SK-N-SH (cell line): ENCODE measurements at regions not wholly inside any gene's neighbourhood (a gene's known extent, or its start where the extent isn't known, plus 50 kb on each side); places are given as distances from the start of the nearest gene placed in this dataset.

Experiments
- CTCF ChIA-PET: fragments of 300-600, 350-600 bp; formaldehyde crosslinking; extraction: SDS; loops from one replicate; lab custom pipeline; 2021; lab: Yijun Ruan, JAX
- POLR2A ChIA-PET: fragments of 350-600 bp; sonication (Branson Sonifier 250); formaldehyde crosslinking; extraction: SDS; loops from one replicate; lab custom pipeline; 2020; ENCODE audit warnings: antibody characterized with exemption, inconsistent platforms; lab: Yijun Ruan, JAX
- DNase-seq: peaks from one replicate; pipeline ENCODE4 v3.0.0; 2012
- H2AFZ ChIP-seq: fragments of 200-600 bp; sonication (generic); 2 replicates; pipeline ENCODE4 v1.8.1; 2016; ENCODE audit warnings: antibody characterized with exemption, mild to moderate bottlenecking, low read depth
- H3F3A ChIP-seq: fragments of 200-600 bp; sonication (generic); replicated peaks from 2 replicates; pipeline ENCODE3; 2016; ENCODE audit warnings: antibody characterized with exemption, mild to moderate bottlenecking; ENCODE audit not compliant: insufficient read depth
- H3K27ac ChIP-seq, 2 experiments: fragments of 200-500 bp in 1 of 2; fragments of 200-600 bp in 1 of 2; sonication (Bioruptor generic) in 1 of 2; sonication (generic), shearing (Covaris generic) in 1 of 2; 2 replicates each; pipeline versions ENCODE4 v1.5.1 to v1.6.1; 2014 to 2016; ENCODE audit warnings: low read depth in 2 of 2, inconsistent platforms in 1 of 2, low read length in 1 of 2, mild to moderate bottlenecking in 1 of 2, mixed read lengths in 1 of 2
- H3K27me3 ChIP-seq: fragments of 200-600 bp; sonication (generic), shearing (Covaris generic); 2 replicates; pipeline ENCODE4 v1.6.1; 2016; ENCODE audit warnings: mixed run types; ENCODE audit not compliant: insufficient read depth
- H3K36me3 ChIP-seq, 2 experiments: fragments of 200-500 bp in 1 of 2; fragments of 200-600 bp in 1 of 2; sonication (Bioruptor generic) in 1 of 2; sonication (generic) in 1 of 2; replicated peaks in 1 of 2; 2 replicates each; pipeline versions ENCODE3 to v1.5.1; 2014 to 2016; ENCODE audit warnings: low read length in 1 of 2, mild to moderate bottlenecking in 1 of 2; ENCODE audit not compliant: insufficient read depth in 2 of 2, control insufficient read depth in 1 of 2
- H3K4me1 ChIP-seq, 2 experiments: fragments of 200-500 bp in 1 of 2; fragments of 200-600 bp in 1 of 2; sonication (Bioruptor generic) in 1 of 2; sonication (generic), shearing (Covaris generic) in 1 of 2; 2 replicates each; pipeline versions ENCODE4 v1.5.1 to v1.6.1; 2014 to 2016; ENCODE audit warnings: low read depth in 1 of 2, low read length in 1 of 2, mixed run types in 1 of 2; ENCODE audit not compliant: insufficient read depth in 2 of 2, control insufficient read depth in 1 of 2
- H3K4me2 ChIP-seq: fragments of 200-600 bp; sonication (generic), shearing (Covaris generic); 2 replicates; pipeline ENCODE4 v1.6.1; 2017; ENCODE audit warnings: mixed run types
- H3K4me3 ChIP-seq, 2 experiments: fragments of 200-500 bp in 1 of 2; fragments of 200-600 bp in 1 of 2; sonication (Bioruptor generic) in 1 of 2; sonication (generic), shearing (Covaris generic) in 1 of 2; 2 replicates each; pipeline versions ENCODE4 v1.5.1 to v1.8.1; 2014 to 2016; ENCODE audit warnings: low read depth in 2 of 2, inconsistent platforms in 1 of 2, low read length in 1 of 2, mild to moderate bottlenecking in 1 of 2, mixed read lengths in 1 of 2, moderate library complexity in 1 of 2
- H3K79me2 ChIP-seq: fragments of 200-600 bp; sonication (generic); 2 replicates; pipeline ENCODE4 v1.8.1; 2017; ENCODE audit warnings: mild to moderate bottlenecking; ENCODE audit not compliant: insufficient read depth
- H3K9ac ChIP-seq: fragments of 200-600 bp; sonication (generic); 2 replicates; pipeline ENCODE4 v1.6.1; 2017; ENCODE audit warnings: mixed run types
- H3K9me2 ChIP-seq: fragments of 200-600 bp; sonication (generic); 2 replicates; pipeline ENCODE4 v1.6.1; 2017; ENCODE audit warnings: mixed run types
- H3K9me3 ChIP-seq: fragments of 200-600 bp; sonication (generic); 2 replicates; pipeline ENCODE4 v1.6.1; 2017; ENCODE audit warnings: mixed run types, mild to moderate bottlenecking, moderate library complexity
- H4K20me1 ChIP-seq: fragments of 200-600 bp; sonication (generic); 2 replicates; pipeline ENCODE4 v1.6.1; 2017; ENCODE audit warnings: mild to moderate bottlenecking, mixed run types; ENCODE audit not compliant: insufficient read depth
- CHD2 ChIP-seq: fragments of 150-350 bp; IDR thresholded peaks from 2 replicates; pipeline ENCODE4 v1.6.1; 2018; ENCODE audit warnings: low read length; ENCODE audit not compliant: partially characterized antibody
- EZH2phosphoT487 ChIP-seq: fragments of 200-600 bp; sonication (generic); IDR thresholded peaks from 2 replicates; pipeline ENCODE4 v1.6.1; 2017; ENCODE audit warnings: low read depth, mixed run types, mild to moderate bottlenecking, antibody characterized with exemption, moderate library complexity, borderline replicate concordance
- JUND ChIP-seq: IDR thresholded peaks from 2 replicates; pipeline ENCODE4 v1.4.0; 2012
- MEF2A ChIP-seq: IDR thresholded peaks from 2 replicates; pipeline ENCODE4 v1.4.0; 2012; ENCODE audit warnings: low read depth, borderline replicate concordance
- NFIC ChIP-seq: IDR thresholded peaks from 2 replicates; pipeline ENCODE4 v1.4.0; 2012; ENCODE audit warnings: borderline replicate concordance
- POLR2AphosphoS5 ChIP-seq: IDR thresholded peaks from 2 replicates; pipeline ENCODE4 v1.6.1; 2012; ENCODE audit warnings: low read depth, low read length
- RXRA ChIP-seq: IDR thresholded peaks from 2 replicates; pipeline ENCODE4 v1.4.0; 2012; ENCODE audit warnings: low read depth, mild to moderate bottlenecking, borderline replicate concordance
- SIN3A ChIP-seq: IDR thresholded peaks from 2 replicates; pipeline ENCODE4 v1.6.1; 2012; ENCODE audit warnings: low read depth, mild to moderate bottlenecking, low read length, moderate library complexity, borderline replicate concordance
- SMC3 ChIP-seq: IDR thresholded peaks from 2 replicates; pipeline ENCODE4 v1.6.1; 2012; ENCODE audit warnings: low read depth, low read length, improper control_type of control experiment
- TAF1 ChIP-seq: IDR thresholded peaks from 2 replicates; pipeline ENCODE4 v1.6.1; 2012; ENCODE audit warnings: low read depth, mild to moderate bottlenecking, low read length, moderate library complexity, borderline replicate concordance
- TCF12 ChIP-seq: IDR thresholded peaks from 2 replicates; pipeline ENCODE4 v1.4.0; 2012
- TEAD4 ChIP-seq: IDR thresholded peaks from 2 replicates; pipeline ENCODE4 v1.4.0; 2012; ENCODE audit warnings: mild to moderate bottlenecking, borderline replicate concordance; ENCODE audit not compliant: insufficient read depth
- WGBS: methylation state at CpG from one replicate; pipeline ENCODE4 v1.1.6; 2017; ENCODE audit warnings: low lambda C conversion rate; 5-methylcytosine and 5-hydroxymethylcytosine counted together
- TF ChIP-seq, protein P1 (sequence below): IDR thresholded peaks from 2 replicates; pipeline ENCODE4 v1.6.1; 2012; ENCODE audit warnings: mild to moderate bottlenecking, low read depth, low read length, moderate library complexity
- TF ChIP-seq, protein P2 (sequence below): fragments of 200-600 bp; sonication (generic); IDR thresholded peaks from 2 replicates; pipeline ENCODE4 v1.6.1; 2017; ENCODE audit warnings: antibody characterized with exemption, mild to moderate bottlenecking, moderate library complexity
- TF ChIP-seq, protein P3 (sequence below): fragments of 150-350 bp; IDR thresholded peaks from 2 replicates; pipeline ENCODE4 v1.6.1; 2016; ENCODE audit warnings: mild to moderate bottlenecking, low read depth, low read length
- TF ChIP-seq, protein P4 (sequence below): fragments of 150-350 bp; IDR thresholded peaks from 2 replicates; pipeline ENCODE4 v1.6.1; 2017; ENCODE audit warnings: antibody characterized with exemption, low read length, low read depth, borderline replicate concordance

DNA sequence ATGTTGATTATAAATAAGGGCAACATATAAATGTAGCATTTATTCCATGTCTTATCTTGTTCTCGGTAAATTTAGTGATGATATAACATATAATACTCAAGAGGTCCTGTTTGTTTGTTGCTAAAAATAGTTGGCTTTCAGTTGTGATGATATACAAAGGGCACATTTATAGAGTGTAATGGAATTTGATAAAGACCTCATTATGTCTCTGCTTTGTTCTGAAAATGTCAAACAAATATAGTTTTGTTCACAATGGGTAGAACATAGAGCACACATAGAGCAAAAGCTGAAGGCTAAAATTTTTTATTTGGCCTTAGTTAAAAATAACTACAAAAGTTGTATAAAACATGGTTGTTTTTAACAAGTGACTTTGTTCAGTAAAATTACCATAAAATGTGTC is 477.1 kb upstream of the SMC2 start:
- Histone ChIP-seq H3K27me3 (no peaks in the 10 kb centered on the region), H3K79me2 (no peaks in the 10 kb centered on the region), H3K9me2 (no peaks in the 10 kb centered on the region), H3K4me2 (no peak overlapping the region), H4K20me1 (no peaks in the 10 kb centered on the region), H3K27ac (no peak overlapping the region), H3K4me1 (no peaks in the 10 kb centered on the region), H3K9ac (no peak overlapping the region), H2AFZ (no peak overlapping the region), H3K36me3 (no peaks in the 10 kb centered on the region), H3K4me3 (no peak overlapping the region), H3K9me3 (no peaks in the 10 kb centered on the region), H3F3A (no peaks in the 10 kb centered on the region)
- ChIA-PET CTCF (no interaction called here), POLR2A (no interaction called here)
- no peak for DNase-seq
- TF ChIP-seq SMC3 (no peak), TCF12 (no peak), POLR2AphosphoS5 (no peak), TAF1 (no peak), SIN3A (no peak), MEF2A (no peak), JUND (no peak), TEAD4 (no peak), RXRA (no peak), NFIC (no peak), CHD2 (no peak), EZH2phosphoT487 (no peak)
- TF ChIP-seq, protein P1, sequence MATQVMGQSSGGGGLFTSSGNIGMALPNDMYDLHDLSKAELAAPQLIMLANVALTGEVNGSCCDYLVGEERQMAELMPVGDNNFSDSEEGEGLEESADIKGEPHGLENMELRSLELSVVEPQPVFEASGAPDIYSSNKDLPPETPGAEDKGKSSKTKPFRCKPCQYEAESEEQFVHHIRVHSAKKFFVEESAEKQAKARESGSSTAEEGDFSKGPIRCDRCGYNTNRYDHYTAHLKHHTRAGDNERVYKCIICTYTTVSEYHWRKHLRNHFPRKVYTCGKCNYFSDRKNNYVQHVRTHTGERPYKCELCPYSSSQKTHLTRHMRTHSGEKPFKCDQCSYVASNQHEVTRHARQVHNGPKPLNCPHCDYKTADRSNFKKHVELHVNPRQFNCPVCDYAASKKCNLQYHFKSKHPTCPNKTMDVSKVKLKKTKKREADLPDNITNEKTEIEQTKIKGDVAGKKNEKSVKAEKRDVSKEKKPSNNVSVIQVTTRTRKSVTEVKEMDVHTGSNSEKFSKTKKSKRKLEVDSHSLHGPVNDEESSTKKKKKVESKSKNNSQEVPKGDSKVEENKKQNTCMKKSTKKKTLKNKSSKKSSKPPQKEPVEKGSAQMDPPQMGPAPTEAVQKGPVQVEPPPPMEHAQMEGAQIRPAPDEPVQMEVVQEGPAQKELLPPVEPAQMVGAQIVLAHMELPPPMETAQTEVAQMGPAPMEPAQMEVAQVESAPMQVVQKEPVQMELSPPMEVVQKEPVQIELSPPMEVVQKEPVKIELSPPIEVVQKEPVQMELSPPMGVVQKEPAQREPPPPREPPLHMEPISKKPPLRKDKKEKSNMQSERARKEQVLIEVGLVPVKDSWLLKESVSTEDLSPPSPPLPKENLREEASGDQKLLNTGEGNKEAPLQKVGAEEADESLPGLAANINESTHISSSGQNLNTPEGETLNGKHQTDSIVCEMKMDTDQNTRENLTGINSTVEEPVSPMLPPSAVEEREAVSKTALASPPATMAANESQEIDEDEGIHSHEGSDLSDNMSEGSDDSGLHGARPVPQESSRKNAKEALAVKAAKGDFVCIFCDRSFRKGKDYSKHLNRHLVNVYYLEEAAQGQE = no peak
- TF ChIP-seq, protein P2, sequence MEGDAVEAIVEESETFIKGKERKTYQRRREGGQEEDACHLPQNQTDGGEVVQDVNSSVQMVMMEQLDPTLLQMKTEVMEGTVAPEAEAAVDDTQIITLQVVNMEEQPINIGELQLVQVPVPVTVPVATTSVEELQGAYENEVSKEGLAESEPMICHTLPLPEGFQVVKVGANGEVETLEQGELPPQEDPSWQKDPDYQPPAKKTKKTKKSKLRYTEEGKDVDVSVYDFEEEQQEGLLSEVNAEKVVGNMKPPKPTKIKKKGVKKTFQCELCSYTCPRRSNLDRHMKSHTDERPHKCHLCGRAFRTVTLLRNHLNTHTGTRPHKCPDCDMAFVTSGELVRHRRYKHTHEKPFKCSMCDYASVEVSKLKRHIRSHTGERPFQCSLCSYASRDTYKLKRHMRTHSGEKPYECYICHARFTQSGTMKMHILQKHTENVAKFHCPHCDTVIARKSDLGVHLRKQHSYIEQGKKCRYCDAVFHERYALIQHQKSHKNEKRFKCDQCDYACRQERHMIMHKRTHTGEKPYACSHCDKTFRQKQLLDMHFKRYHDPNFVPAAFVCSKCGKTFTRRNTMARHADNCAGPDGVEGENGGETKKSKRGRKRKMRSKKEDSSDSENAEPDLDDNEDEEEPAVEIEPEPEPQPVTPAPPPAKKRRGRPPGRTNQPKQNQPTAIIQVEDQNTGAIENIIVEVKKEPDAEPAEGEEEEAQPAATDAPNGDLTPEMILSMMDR = no peak
- TF ChIP-seq, protein P3, sequence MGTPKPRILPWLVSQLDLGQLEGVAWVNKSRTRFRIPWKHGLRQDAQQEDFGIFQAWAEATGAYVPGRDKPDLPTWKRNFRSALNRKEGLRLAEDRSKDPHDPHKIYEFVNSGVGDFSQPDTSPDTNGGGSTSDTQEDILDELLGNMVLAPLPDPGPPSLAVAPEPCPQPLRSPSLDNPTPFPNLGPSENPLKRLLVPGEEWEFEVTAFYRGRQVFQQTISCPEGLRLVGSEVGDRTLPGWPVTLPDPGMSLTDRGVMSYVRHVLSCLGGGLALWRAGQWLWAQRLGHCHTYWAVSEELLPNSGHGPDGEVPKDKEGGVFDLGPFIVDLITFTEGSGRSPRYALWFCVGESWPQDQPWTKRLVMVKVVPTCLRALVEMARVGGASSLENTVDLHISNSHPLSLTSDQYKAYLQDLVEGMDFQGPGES = no peak
- TF ChIP-seq, protein P4, sequence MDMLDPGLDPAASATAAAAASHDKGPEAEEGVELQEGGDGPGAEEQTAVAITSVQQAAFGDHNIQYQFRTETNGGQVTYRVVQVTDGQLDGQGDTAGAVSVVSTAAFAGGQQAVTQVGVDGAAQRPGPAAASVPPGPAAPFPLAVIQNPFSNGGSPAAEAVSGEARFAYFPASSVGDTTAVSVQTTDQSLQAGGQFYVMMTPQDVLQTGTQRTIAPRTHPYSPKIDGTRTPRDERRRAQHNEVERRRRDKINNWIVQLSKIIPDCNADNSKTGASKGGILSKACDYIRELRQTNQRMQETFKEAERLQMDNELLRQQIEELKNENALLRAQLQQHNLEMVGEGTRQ = no peak
- WGBS = 8% methylated on average over 1 of the region's 1 CpG
